GM18870 (cell line): ENCODE measurements at regions not wholly inside any gene's neighbourhood (a gene's known extent, or its start where the extent isn't known, plus 50 kb on each side); places are given as distances from the start of the nearest gene placed in this dataset.

ENCODE experiments used
- ATAC-seq: cut with Tn5 transposase; IDR thresholded peaks from one replicate; pipeline ENCODE4 v1.9.1; 2021; ENCODE audit warnings: moderate library complexity; ENCODE audit not compliant: unreplicated experiment

- ATAC-seq: no peak
Observed at GRCh38 chr2:82652117-82652516, 1807.0 kb downstream of the SUCLG1 start.

- ATAC-seq: no peak
Observed at GRCh38 chr2:82650038-82650437, 1809.0 kb downstream of the SUCLG1 start.

DNA sequence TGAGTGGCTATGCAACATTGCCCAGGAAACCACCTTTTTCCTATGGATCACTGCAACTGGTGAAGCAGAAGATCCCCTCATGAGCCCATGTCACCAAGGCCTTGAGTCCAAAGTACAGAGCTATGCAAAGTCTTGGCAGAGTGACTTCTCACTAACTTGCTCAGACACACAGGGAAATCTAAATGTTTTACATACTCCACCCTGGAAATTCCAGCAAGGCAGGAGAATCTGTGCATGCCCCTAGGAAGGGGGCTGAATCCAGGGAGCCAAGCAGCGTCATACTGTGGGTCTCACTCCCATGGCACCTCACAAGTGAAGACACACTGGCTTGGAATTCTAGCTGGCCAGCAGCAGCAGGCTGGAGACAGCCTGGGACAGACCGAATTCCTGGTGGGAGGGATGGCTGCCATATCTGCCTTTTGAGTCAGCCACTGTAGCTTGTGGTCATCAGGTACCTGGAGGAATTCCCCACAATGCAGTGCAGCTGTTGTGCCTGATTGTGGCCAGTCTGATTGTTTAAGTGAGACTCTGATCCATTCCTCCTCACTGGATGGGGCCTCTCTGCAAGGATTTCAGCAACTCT, 1817.4 kb downstream of the SUCLG1 start:
- no peak for ATAC-seq

DNA sequence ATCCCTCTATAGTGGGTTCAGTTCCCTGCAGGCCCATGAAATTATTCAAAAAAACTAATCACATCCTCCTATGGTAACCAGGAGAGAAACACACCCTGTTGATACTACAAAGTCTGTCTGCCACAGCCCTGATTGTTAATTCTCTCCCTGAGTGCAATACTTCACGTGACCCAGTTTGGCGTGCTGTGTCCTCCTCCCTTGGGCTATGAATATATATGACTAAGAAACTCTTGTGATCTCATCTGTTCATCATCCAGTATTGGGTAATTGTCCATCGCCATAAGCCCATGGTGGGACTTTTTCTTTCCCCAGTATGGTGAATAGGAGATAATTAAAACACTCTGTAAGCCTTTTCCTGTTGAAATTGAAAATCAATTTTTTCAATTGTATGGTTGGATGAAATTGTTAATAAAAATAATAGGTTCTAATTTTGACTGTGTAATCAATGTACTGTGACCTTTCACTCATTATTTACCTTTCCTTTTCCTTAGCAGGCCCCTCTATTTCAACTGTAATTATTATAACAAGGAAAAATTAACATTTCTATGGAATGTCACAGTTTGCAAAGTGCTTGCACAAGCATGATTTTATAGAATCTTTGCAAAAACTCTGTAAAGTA, 1822.6 kb downstream of the SUCLG1 start:
- ATAC-seq: no peak

GRCh38 chr2:82599021-82599420, 1860.1 kb downstream of the SUCLG1 start:
- ATAC-seq: no peak

DNA sequence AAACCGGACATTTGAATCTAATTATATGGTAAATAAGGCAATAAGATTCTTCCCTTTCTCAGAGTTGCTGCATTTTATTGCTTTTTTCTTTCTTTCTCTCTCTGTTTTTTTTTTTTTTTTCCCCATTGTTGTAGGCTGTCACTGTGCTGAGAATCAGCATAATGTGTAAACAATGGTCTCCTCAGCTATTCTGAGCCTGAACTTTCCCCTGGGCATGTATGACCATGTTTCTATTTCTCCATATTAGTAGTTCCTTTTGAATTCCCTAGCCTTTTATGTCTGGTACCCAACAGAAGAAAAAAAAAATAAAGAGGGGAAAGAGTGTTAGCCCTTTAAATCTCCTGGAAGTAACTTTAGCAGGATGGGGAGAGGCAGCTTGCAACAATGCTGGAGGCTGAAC, 1862.5 kb downstream of the SUCLG1 start:
- no peak for ATAC-seq

DNA sequence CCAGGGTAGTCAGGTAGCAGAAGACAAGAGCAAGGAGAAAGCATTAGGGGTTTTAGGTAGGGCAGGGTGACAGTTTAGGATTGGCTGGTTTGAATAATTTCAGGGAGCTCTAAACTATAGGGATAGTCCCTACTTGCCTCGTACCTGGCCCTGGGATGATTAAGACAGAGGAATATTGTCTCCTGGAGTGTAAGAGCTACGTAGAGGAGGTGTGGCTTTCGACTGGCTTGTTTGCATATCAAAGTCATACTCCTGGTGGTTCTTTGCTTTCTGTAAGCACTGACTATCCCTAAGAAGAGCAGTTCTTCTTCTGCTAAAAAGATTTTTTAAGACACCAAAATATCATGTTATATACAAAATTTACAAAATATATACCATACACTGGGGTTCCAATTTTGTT, 1867.4 kb downstream of the SUCLG1 start:
- no peak for ATAC-seq

DNA sequence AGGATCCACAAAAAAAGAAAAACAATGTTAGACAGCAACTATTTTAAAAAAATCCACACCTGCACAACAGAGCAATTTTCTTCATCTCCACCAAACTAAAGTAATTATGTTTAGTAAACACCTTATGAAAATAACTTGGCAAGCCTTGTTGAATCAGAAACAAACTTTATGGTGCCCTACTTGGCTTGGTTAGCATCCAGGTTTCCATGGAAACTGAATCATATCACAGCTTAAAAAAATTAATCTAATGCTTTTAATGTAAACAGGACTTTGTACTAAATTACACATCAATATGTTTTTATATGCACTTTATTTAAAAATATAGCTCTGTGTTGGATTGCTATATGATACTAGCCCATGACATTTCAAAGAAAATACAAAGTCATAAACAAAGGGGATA, 1882.4 kb downstream of the SUCLG1 start:
- ATAC-seq: no peak

DNA sequence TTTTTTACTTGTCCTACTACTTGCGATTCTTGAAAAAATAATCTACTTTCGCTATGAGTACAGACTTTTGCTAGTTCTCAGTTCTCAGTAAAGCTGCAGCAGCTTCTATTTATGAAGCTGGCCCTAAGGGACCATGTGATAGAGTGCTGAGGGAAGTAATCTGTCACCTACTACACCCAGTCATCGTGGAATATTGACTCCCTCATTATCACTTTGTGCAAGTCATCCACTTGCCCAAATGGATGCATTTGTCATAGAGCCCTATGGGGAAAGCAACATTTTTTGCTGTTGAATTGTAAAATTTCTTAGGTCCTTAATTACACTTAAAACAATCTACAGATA, 1919.8 kb downstream of the SUCLG1 start:
- no peak for ATAC-seq

DNA sequence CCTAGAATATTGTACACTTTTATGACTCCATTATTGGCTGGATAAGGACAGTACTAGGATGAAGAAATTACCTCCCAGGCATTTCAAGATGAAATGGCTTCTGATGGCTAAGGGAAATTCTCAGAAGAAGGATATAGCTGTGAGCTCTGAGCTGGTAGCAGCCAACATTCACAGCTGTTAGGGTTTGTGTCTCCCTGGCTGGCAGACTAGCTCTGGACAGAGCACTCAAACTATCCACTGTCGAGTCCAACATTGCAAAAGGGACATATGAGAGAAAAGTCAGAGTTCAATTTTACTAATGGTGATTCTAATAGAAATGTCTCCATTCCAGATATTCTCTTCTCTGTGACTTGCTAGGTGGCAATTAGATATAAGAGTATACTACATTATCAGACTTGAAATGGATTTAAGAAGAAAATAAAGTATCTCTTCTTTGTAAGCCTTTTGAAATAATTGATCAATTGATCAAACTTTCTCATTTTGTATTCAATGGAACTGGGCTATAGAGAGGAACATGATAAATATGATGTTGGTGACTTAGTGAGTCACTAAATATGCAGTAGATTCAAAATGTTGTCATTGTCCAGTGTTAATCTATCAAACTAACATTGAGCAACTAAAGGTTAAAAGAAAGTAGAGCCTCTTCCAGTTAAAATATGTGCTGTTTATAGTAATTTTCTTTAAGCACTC, 1920.3 kb downstream of the SUCLG1 start:
- no peak for ATAC-seq

- no peak for ATAC-seq
Observed at GRCh38 chr2:82528288-82528687, 1930.8 kb downstream of the SUCLG1 start.

DNA sequence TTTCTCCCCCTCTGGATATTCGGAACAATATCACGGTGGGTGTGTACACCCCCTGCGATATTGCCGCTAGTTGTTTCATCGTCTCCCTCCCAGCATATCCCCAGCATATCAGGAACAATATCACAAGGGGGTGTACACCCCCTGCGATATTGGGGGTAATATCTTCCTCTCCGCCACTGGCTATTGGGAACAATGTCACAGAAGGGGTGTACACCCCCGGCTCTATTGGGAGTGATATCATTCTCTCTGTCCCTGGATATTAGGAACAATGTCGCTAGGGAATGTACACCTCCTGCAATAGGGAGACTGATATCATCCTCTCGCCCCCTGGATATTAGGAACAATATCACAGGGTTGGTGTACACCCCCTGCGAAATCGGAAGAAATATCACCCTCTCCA, 1932.0 kb downstream of the SUCLG1 start:
- ATAC-seq: no peak

DNA sequence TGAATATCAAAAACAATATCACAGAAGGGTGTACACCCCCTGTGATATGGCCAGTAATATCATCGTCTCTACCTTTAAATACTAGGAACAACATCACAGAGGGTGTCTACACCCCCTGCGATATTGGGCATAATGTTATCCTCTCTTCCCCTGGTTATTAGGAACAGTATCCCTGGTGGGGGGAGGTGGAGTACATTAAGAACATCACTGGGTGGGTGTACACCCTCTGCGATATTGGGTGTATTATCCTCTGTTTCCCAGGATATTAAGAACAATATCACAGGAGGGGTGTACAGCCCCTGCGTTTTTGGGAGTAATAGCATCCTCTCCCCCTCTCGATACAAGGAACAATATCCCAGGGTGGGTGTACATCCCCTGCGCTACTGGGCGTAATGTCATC, 1932.8 kb downstream of the SUCLG1 start:
- no peak for ATAC-seq

DNA sequence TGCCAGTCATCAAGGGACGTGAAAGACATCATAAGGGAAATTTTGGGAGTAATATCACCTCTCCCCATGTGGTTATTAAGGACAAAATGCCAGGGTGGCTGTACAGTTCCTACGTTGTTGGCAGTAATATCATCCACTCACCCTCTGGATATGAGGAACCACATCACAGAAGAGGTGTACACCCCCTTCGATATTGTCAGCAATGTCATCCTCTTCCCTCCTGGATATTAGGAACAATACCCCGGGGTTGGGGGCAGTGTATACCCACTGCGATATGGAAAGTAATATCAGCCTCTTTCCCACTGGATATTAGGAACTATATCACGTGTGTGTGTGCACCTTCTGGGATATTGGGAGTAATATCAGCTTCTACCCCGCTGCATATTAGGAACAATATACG, 1933.3 kb downstream of the SUCLG1 start:
- no peak for ATAC-seq

GRCh38 chr2:82524826-82525225, 1934.3 kb downstream of the SUCLG1 start:
- ATAC-seq: no peak

DNA sequence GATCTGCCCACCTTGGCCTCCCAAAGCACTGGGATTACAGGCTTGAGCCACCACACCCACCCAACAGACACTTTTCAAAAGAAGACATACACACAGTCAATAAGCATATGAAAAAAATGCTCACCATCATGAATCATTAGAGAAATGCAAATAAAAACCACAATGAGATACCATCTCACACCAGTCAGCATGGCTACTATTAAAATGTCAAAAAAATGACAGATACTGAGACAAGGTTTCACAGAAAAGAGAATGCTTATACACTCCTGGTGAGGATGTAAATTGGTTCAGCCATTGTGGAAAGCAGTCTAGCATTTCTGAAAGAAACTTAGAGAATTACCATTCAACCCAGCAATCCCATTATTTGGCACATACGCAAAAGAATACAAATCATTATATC, 1947.2 kb downstream of the SUCLG1 start:
- no peak for ATAC-seq

DNA sequence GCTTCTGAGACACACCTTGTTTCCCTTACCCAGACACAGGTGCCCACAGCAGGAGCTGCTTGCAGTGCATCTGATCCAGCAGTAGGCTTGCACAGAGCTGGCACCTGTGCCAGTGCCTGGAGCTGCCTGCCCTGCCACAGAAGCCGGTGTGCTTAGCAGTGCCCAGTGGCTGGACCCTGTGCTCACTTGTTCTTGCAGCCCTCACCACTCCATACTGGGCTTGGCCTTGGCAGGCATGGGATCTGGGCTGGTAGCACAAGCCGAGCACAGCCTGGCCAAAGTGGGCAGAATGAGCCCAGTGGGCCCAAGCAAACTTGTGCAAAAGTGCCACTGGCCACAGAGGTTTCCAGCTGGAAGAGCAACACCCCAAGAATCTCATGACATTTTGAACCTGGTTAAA, 1950.4 kb downstream of the SUCLG1 start:
- ATAC-seq: no peak

DNA sequence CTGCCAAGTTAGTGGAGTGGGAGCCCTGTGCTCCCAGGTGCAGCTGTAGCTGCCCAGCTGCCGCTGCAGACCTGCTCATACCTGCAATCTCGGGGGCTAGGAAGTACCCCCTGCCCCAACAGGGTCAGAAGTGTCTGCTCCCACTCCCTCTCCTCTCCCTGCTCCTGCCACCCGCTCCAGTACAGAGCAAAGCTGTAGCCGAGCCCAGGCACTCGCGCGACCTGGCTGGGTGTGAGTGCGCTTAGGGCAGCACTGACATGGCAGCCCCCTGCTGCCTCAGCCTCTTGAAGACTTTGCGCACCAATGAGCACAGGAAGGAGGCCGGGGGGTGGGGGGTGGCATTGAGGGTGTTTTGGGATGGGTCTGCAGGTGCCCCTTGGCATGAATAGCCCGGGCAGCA, 1951.4 kb downstream of the SUCLG1 start:
- ATAC-seq: no peak

- no peak for ATAC-seq
Observed at GRCh38 chr2:82501217-82501616, 1957.9 kb downstream of the SUCLG1 start.

DNA sequence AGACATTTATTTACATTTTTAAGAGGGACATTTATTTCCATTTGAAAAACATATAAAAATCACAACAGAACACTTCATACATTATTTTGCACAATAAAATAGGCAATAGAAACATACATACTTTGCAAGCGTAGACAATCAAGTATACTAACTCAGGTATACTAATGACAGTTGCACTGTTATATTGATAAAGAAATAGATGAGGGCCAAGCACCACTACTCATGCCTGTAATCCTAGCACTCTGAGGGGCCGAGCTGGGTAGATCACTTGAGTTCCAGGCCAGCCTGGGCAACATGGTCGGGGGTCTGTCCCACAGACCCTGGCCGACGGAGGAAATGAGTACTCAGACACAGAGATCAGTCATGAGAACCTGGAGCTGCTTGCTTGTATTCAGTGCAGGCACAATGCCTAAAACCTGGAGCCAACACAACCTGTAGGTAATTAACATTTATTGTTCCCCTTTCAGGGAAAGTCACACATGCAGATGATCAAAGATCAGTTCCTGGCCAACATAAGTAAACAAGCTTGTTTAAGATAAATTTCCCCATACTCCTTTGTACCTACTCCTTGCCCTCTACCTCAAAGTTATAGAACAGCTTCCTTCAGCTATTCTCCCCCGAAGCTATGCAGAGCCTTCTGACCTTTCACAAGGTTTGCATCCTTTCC, 1960.2 kb downstream of the SUCLG1 start:
- ATAC-seq: no peak

DNA sequence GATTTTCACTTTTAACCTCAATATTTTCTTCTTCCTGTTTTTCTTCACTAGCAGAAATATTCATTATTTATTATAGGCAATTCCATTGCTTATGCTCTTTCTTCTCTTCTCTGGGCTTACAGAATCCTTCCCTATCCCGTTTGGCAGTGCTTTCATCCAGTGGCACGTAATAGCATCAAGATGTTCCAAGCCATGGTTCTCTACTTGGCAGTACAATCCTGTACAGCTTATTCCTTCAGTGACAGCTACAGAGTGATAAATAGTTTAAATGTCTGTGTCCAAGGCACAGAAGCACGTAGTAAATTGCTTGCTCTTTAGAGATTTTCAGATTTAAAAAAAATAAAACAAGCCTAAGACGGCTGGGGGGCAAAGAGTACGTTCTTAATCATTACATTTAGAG, 1964.3 kb downstream of the SUCLG1 start:
- no peak for ATAC-seq

DNA sequence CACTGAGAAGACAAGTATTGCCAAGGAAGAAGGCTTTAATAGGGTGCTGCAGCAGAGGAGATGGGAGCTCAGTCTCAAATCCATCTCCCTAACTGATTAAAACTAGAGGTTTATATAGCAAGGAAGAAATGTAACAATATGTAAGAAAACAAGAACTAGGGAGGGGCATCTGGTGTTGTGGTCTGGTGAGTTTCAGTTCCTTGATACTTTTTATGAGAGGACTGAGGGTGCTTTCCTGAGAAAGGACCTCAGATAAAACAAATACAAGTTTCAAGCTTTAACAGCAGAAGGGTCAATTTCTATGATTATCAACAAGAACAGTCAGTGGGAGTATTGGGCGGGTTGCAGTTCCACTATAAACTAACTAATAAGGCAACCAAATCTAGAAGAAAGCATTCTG, 1967.5 kb downstream of the SUCLG1 start:
- ATAC-seq: no peak
